Left lung (tissue), 4 donors: ENCODE measurements at regions not wholly inside any gene's neighbourhood (a gene's known extent, or its start where the extent isn't known, plus 50 kb on each side); places are given as distances from the start of the nearest gene placed in this dataset.

ENCODE experiments used
- ATAC-seq: fragments of 200-7000 bp; cut with Tn5 transposase; one replicate; pipeline ENCODE4 v1.9.1; 2020; ENCODE audit warnings: moderate library complexity
- DNase-seq, 4 donors: peaks; one replicate each; pipeline ENCODE4 v3.0.0-alpha.2; 2013 to 2020
- H3K27ac ChIP-seq, 2 donors: fragments of 200-600 bp; sonication (generic) in 1 of 2; one replicate each; pipeline versions ENCODE4 v1.5.0 to v1.8.0; 2020 to 2021
- H3K27me3 ChIP-seq, 2 donors: fragments of 200-600 bp; sonication (generic) in 1 of 2; one replicate each; pipeline versions ENCODE4 v1.5.0 to v1.8.0; 2020 to 2021
- H3K36me3 ChIP-seq, 2 donors: fragments of 200-600 bp; sonication (generic) in 1 of 2; one replicate each; pipeline versions ENCODE4 v1.5.0 to v1.8.0; 2020 to 2021
- H3K4me1 ChIP-seq, 2 donors: fragments of 200-600 bp; one replicate each; pipeline ENCODE4 v1.8.0; 2021
- H3K4me3 ChIP-seq, 2 donors: fragments of 200-600 bp; sonication (generic) in 1 of 2; one replicate each; pipeline versions ENCODE4 v1.5.0 to v1.8.0; 2020 to 2021; ENCODE audit warnings: mild to moderate bottlenecking in 1 of 2
- H3K9me3 ChIP-seq, 2 donors: fragments of 200-600 bp; sonication (generic) in 1 of 2; one replicate each; pipeline versions ENCODE4 v1.5.0 to v1.8.0; 2020 to 2021
- CTCF ChIP-seq, 2 donors: fragments of 200-600 bp; sonication (generic) in 1 of 2; IDR thresholded peaks; one replicate each; pipeline versions ENCODE4 v1.5.0 to v1.8.0; 2021; ENCODE audit warnings: antibody characterized with exemption in 2 of 2
- intact Hi-C, 2 donors: fragments of 100-400 bp; cut with DNase I; formaldehyde crosslinking; loops; one replicate each; pipeline versions ENCODE4 v1.11.2 to v1.14.2; 2022
- donor health status: DM: no; HTN: yes; CAD: no.
- donor health status: DM: no; HTN: no; CAD: no.

- DNase-seq = peak in 2 of 4 donors; percentile 32 to 61
- H3K9me3 ChIP-seq = no peaks in the 10 kb centered on the region
These were observed 66.4 kb upstream of the FLRT2 start for GRCh38 chr14:85463512-85463911.

GRCh38 chr14:85464135-85464895 lies 65.6 kb upstream of the FLRT2 start:
- peak; percentile 30 for ATAC-seq
- TF ChIP-seq CTCF (IDR thresholded peaks at IDR 0.05) = no peak
- no peaks in the 10 kb centered on the region for H3K4me1 ChIP-seq
- H3K9me3 ChIP-seq = no peaks in the 10 kb centered on the region
- no peak for DNase-seq
- no peak overlapping the region for H3K27ac ChIP-seq
- no peaks in the 10 kb centered on the region for H3K27me3 ChIP-seq
- H3K36me3 ChIP-seq = no peaks in the 10 kb centered on the region
- no peak overlapping the region for H3K4me3 ChIP-seq
- intact Hi-C loops = no loop called here

More at GRCh38 chr14:85463512-85463911, 66.4 kb upstream of the FLRT2 start:
- no peaks in the 10 kb centered on the region for H3K4me1 ChIP-seq
- H3K36me3 ChIP-seq = no peaks in the 10 kb centered on the region
- intact Hi-C loops = no loop called here
- no peak overlapping the region for H3K4me3 ChIP-seq
- TF ChIP-seq CTCF (IDR thresholded peaks at IDR 0.05) = no peak
- ATAC-seq = peak; percentile 82
- no peaks in the 10 kb centered on the region for H3K27me3 ChIP-seq
- H3K27ac ChIP-seq = no peak overlapping the region

GRCh38 chr14:85466678-85467077 lies 63.3 kb upstream of the FLRT2 start:
- Histone ChIP-seq H3K9me3 (no peaks in the 10 kb centered on the region), H3K27ac (no peak overlapping the region), H3K36me3 (no peaks in the 10 kb centered on the region), H3K4me1 (peaks cover 0 to 5% of the 10 kb centered on the region in 2 donors), H3K4me3 (no peak overlapping the region), H3K27me3 (no peaks in the 10 kb centered on the region)
- TF ChIP-seq CTCF (IDR thresholded peaks at IDR 0.05) = no peak
- no peak for DNase-seq
- ATAC-seq = no peak
- intact Hi-C loops = no loop called here

- Histone ChIP-seq H3K9me3 (no peaks in the 10 kb centered on the region), H3K4me1 (peaks cover 4 to 5% of the 10 kb centered on the region in 2 donors)
These were observed 61.1 kb upstream of the FLRT2 start for GRCh38 chr14:85468816-85469215.

GRCh38 chr14:85471156-85471555 lies 58.8 kb upstream of the FLRT2 start:
- H3K4me3 ChIP-seq = no peak overlapping the region
- intact Hi-C loops = no loop called here
- no peak overlapping the region for H3K27ac ChIP-seq
- no peak for ATAC-seq
- H3K36me3 ChIP-seq = no peaks in the 10 kb centered on the region
- no peaks in the 10 kb centered on the region for H3K9me3 ChIP-seq
- no peak for TF ChIP-seq CTCF (IDR thresholded peaks at IDR 0.05)
- DNase-seq = no peak
- no peaks in the 10 kb centered on the region for H3K27me3 ChIP-seq
- peaks cover 5 to 6% of the 10 kb centered on the region in 2 donors for H3K4me1 ChIP-seq

More at GRCh38 chr14:85468816-85469215, 61.1 kb upstream of the FLRT2 start:
- ATAC-seq = no peak
- intact Hi-C loops = no loop called here
- DNase-seq = no peak
- TF ChIP-seq CTCF (IDR thresholded peaks at IDR 0.05) = no peak
- Histone ChIP-seq H3K27me3 (no peaks in the 10 kb centered on the region), H3K27ac (no peak overlapping the region), H3K4me3 (no peak overlapping the region), H3K36me3 (no peaks in the 10 kb centered on the region)
